HepG2 (cell line): ENCODE measurements at regions not wholly inside any gene's neighbourhood (a gene's known extent, or its start where the extent isn't known, plus 50 kb on each side); places are given as distances from the start of the nearest gene placed in this dataset.

ENCODE experiments used
- ASH2L ChIP-seq: fragments of 300-600, 200-600 bp; sonication (generic); IDR thresholded peaks from 2 replicates; pipeline ENCODE4 v1.7.0; 2017; ENCODE audit warnings: low read depth, mild to moderate bottlenecking, moderate library complexity, mixed read lengths, low read length; ENCODE audit not compliant: insufficient read length
- CHD2 ChIP-seq: IDR thresholded peaks from 2 replicates; pipeline ENCODE4 v1.6.1; 2011; ENCODE audit warnings: low read depth, low read length, improper control_type of control experiment
- SNRNP70 ChIP-seq: fragments of 200-400 bp; formaldehyde crosslinking; IDR thresholded peaks from 2 replicates; pipeline ENCODE4 v1.6.1; 2017; ENCODE audit warnings: mild to moderate bottlenecking, low read depth, low read length, moderate library complexity
- TF ChIP-seq, protein P1 (sequence below): sonication (generic); formaldehyde crosslinking; IDR thresholded peaks from 2 replicates; pipeline ENCODE4 v1.4.0; 2020; ENCODE audit warnings: missing genetic modification reagents
- TF ChIP-seq, protein P2 (sequence below): sonication (generic); formaldehyde crosslinking; IDR thresholded peaks from 2 replicates; pipeline ENCODE4 v1.8.0; 2022; ENCODE audit warnings: missing genetic modification reagents, low read depth, mild to moderate bottlenecking, borderline replicate concordance
- TF ChIP-seq, protein P3 (sequence below): sonication (generic); formaldehyde crosslinking; IDR thresholded peaks from 2 replicates; pipeline ENCODE4 v1.5.0; 2020; ENCODE audit warnings: mild to moderate bottlenecking, missing genetic modification reagents, moderate library complexity
- TF ChIP-seq, protein P4 (sequence below): IDR thresholded peaks from 2 replicates; pipeline ENCODE4 v1.4.0; 2020; ENCODE audit warnings: mild to moderate bottlenecking, missing genetic modification reagents
- TF ChIP-seq, protein P5 (sequence below), 2 experiments: fragments of 450-650 bp in 1 of 2; sonication (generic) in 1 of 2; formaldehyde crosslinking in 1 of 2; IDR thresholded peaks; 2 replicates each; pipeline versions ENCODE4 v1.6.1 to v1.8.0; 2016 to 2022; ENCODE audit warnings: antibody characterized with exemption in 1 of 2, mild to moderate bottlenecking in 1 of 2, missing genetic modification reagents in 1 of 2
- TF ChIP-seq, protein P6 (sequence below): sonication (generic); formaldehyde crosslinking; IDR thresholded peaks from 2 replicates; pipeline ENCODE4 v1.5.1; 2020; ENCODE audit warnings: mild to moderate bottlenecking, missing genetic modification reagents, borderline replicate concordance

DNA sequence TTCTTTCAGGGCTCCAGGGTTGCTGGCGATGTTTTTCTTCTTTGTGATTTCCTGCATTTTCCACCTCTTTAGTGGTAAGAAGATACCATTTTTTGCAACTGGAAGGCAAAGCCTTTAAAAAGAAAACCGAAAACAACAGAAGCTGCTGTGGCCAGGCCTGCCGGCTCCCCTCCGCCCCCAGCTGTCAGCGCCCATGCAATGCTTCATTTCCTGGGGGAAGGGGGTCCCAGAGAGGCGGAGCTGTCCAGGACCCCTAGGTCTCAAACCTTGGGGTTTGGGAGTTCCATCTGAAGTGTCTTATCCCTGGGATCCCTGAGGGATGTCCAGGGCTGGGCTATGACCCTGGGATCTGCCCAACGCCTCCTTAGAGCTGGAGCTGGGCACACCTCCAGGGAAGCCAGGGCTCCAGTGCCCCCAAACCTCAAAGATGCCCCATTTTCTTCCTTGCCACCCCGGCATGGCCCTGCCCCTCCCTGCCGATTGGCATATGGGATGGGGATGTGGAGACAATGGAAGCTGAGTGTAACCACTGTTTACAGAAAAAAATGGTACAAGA lies 257.2 kb upstream of the MVB12B start:
- TF ChIP-seq ASH2L = no peak
- TF ChIP-seq, protein P1, sequence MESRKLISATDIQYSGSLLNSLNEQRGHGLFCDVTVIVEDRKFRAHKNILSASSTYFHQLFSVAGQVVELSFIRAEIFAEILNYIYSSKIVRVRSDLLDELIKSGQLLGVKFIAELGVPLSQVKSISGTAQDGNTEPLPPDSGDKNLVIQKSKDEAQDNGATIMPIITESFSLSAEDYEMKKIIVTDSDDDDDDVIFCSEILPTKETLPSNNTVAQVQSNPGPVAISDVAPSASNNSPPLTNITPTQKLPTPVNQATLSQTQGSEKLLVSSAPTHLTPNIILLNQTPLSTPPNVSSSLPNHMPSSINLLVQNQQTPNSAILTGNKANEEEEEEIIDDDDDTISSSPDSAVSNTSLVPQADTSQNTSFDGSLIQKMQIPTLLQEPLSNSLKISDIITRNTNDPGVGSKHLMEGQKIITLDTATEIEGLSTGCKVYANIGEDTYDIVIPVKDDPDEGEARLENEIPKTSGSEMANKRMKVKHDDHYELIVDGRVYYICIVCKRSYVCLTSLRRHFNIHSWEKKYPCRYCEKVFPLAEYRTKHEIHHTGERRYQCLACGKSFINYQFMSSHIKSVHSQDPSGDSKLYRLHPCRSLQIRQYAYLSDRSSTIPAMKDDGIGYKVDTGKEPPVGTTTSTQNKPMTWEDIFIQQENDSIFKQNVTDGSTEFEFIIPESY (CRISPR knock-in tag) = no peak
- no peak for TF ChIP-seq SNRNP70
- TF ChIP-seq, protein P2, sequence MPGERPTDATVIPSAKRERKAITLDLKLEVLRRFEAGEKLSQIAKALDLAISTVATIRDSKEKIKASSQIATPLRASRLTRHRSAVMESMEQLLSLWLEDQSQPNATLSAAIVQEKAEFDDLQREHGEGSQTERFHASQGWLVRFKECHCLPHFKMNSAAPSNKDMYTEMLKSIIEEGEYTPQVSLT (CRISPR knock-in tag) = no peak
- TF ChIP-seq, protein P3, sequence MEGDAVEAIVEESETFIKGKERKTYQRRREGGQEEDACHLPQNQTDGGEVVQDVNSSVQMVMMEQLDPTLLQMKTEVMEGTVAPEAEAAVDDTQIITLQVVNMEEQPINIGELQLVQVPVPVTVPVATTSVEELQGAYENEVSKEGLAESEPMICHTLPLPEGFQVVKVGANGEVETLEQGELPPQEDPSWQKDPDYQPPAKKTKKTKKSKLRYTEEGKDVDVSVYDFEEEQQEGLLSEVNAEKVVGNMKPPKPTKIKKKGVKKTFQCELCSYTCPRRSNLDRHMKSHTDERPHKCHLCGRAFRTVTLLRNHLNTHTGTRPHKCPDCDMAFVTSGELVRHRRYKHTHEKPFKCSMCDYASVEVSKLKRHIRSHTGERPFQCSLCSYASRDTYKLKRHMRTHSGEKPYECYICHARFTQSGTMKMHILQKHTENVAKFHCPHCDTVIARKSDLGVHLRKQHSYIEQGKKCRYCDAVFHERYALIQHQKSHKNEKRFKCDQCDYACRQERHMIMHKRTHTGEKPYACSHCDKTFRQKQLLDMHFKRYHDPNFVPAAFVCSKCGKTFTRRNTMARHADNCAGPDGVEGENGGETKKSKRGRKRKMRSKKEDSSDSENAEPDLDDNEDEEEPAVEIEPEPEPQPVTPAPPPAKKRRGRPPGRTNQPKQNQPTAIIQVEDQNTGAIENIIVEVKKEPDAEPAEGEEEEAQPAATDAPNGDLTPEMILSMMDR (CRISPR knock-in tag) = no peak
- TF ChIP-seq, protein P4, sequence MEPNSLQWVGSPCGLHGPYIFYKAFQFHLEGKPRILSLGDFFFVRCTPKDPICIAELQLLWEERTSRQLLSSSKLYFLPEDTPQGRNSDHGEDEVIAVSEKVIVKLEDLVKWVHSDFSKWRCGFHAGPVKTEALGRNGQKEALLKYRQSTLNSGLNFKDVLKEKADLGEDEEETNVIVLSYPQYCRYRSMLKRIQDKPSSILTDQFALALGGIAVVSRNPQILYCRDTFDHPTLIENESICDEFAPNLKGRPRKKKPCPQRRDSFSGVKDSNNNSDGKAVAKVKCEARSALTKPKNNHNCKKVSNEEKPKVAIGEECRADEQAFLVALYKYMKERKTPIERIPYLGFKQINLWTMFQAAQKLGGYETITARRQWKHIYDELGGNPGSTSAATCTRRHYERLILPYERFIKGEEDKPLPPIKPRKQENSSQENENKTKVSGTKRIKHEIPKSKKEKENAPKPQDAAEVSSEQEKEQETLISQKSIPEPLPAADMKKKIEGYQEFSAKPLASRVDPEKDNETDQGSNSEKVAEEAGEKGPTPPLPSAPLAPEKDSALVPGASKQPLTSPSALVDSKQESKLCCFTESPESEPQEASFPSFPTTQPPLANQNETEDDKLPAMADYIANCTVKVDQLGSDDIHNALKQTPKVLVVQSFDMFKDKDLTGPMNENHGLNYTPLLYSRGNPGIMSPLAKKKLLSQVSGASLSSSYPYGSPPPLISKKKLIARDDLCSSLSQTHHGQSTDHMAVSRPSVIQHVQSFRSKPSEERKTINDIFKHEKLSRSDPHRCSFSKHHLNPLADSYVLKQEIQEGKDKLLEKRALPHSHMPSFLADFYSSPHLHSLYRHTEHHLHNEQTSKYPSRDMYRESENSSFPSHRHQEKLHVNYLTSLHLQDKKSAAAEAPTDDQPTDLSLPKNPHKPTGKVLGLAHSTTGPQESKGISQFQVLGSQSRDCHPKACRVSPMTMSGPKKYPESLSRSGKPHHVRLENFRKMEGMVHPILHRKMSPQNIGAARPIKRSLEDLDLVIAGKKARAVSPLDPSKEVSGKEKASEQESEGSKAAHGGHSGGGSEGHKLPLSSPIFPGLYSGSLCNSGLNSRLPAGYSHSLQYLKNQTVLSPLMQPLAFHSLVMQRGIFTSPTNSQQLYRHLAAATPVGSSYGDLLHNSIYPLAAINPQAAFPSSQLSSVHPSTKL (CRISPR knock-in tag) = no peak
- TF ChIP-seq, protein P5, sequence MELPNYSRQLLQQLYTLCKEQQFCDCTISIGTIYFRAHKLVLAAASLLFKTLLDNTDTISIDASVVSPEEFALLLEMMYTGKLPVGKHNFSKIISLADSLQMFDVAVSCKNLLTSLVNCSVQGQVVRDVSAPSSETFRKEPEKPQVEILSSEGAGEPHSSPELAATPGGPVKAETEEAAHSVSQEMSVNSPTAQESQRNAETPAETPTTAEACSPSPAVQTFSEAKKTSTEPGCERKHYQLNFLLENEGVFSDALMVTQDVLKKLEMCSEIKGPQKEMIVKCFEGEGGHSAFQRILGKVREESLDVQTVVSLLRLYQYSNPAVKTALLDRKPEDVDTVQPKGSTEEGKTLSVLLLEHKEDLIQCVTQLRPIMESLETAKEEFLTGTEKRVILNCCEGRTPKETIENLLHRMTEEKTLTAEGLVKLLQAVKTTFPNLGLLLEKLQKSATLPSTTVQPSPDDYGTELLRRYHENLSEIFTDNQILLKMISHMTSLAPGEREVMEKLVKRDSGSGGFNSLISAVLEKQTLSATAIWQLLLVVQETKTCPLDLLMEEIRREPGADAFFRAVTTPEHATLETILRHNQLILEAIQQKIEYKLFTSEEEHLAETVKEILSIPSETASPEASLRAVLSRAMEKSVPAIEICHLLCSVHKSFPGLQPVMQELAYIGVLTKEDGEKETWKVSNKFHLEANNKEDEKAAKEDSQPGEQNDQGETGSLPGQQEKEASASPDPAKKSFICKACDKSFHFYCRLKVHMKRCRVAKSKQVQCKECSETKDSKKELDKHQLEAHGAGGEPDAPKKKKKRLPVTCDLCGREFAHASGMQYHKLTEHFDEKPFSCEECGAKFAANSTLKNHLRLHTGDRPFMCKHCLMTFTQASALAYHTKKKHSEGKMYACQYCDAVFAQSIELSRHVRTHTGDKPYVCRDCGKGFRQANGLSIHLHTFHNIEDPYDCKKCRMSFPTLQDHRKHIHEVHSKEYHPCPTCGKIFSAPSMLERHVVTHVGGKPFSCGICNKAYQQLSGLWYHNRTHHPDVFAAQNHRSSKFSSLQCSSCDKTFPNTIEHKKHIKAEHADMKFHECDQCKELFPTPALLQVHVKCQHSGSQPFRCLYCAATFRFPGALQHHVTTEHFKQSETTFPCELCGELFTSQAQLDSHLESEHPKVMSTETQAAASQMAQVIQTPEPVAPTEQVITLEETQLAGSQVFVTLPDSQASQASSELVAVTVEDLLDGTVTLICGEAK (IDR thresholded peaks at IDR 0.05) = no peak
- TF ChIP-seq, protein P5 (CRISPR knock-in tag; IDR thresholded peaks at IDR 0.05) = no peak
- no peak for TF ChIP-seq CHD2
- TF ChIP-seq, protein P6, sequence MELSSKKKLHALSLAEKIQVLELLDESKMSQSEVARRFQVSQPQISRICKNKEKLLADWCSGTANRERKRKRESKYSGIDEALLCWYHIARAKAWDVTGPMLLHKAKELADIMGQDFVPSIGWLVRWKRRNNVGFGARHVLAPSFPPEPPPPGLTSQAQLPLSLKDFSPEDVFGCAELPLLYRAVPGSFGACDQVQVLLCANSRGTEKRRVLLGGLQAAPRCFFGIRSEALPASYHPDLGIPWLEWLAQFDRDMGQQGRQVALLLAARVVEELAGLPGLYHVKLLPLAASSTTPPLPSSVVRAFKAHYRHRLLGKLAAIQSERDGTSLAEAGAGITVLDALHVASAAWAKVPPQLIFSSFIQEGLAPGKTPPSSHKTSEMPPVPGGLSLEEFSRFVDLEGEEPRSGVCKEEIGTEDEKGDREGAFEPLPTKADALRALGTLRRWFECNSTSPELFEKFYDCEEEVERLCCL = no peak
